ENCODE measurements at regions not wholly inside any gene's neighbourhood (a gene's known extent, or its start where the extent isn't known, plus 50 kb on each side); places are given as distances from the start of the nearest gene placed in this dataset.

- TF ChIP-seq CTCF (conservative IDR thresholded peaks at IDR 0.05): peak; percentile 49
- H3K27ac ChIP-seq: no peak overlapping the region
These were observed 179.1 kb upstream of the KLHL4 start for GRCh38 chrX:87338510-87338909.

GRCh38 chrX:87370865-87371264 is 146.7 kb upstream of the KLHL4 start:
- TF ChIP-seq CTCF (conservative IDR thresholded peaks at IDR 0.05): no peak

GRCh38 chrX:87374324-87374723 is 143.3 kb upstream of the KLHL4 start:
- TF ChIP-seq CTCF (conservative IDR thresholded peaks at IDR 0.05): no peak
- no peak overlapping the region for H3K27ac ChIP-seq

More at GRCh38 chrX:87370865-87371264, 146.7 kb upstream of the KLHL4 start:
- no peak overlapping the region for H3K27ac ChIP-seq

- TF ChIP-seq CTCF (conservative IDR thresholded peaks at IDR 0.05): no peak
- H3K27ac ChIP-seq: no peak overlapping the region
These were observed 140.7 kb upstream of the KLHL4 start for GRCh38 chrX:87376896-87377295.

- no peak overlapping the region for H3K27ac ChIP-seq
- TF ChIP-seq CTCF (conservative IDR thresholded peaks at IDR 0.05): no peak
These were observed 129.2 kb upstream of the KLHL4 start for GRCh38 chrX:87388381-87388780.

GRCh38 chrX:87391742-87392141 is 125.9 kb upstream of the KLHL4 start:
- no peak for TF ChIP-seq CTCF (conservative IDR thresholded peaks at IDR 0.05)

GRCh38 chrX:87392369-87392768 is 125.2 kb upstream of the KLHL4 start:
- no peak for TF ChIP-seq CTCF (conservative IDR thresholded peaks at IDR 0.05)
- no peak overlapping the region for H3K27ac ChIP-seq

More at GRCh38 chrX:87391742-87392141, 125.9 kb upstream of the KLHL4 start:
- no peak overlapping the region for H3K27ac ChIP-seq
